ENCODE measurements at regions not wholly inside any gene's neighbourhood (a gene's known extent, or its start where the extent isn't known, plus 50 kb on each side); places are given as distances from the start of the nearest gene placed in this dataset.

- no peak overlapping the region for H3K27ac ChIP-seq
- TF ChIP-seq CTCF (IDR thresholded peaks at IDR 0.05): no peak
- no peak for TF ChIP-seq ZFX (IDR thresholded peaks at IDR 0.05; ENCODE audit: borderline replicate concordance)
Measured at GRCh38 chr5:38753776-38754175, 92.0 kb upstream of the OSMR start.

- no peak overlapping the region for H3K27ac ChIP-seq
- TF ChIP-seq CTCF (IDR thresholded peaks at IDR 0.05) (no peak), ZFX (IDR thresholded peaks at IDR 0.05; ENCODE audit: borderline replicate concordance) (no peak)
Measured at GRCh38 chr5:38755181-38755580, 90.6 kb upstream of the OSMR start.

- no peak for TF ChIP-seq ZFX (IDR thresholded peaks at IDR 0.05; ENCODE audit: borderline replicate concordance)
- no peak overlapping the region for H3K27ac ChIP-seq
Measured at GRCh38 chr5:38756068-38756467, 89.7 kb upstream of the OSMR start.

GRCh38 chr5:38757451-38758245 lies 88.2 kb upstream of the OSMR start:
- H3K27ac ChIP-seq: no peak overlapping the region
- TF ChIP-seq CTCF (IDR thresholded peaks at IDR 0.05) (no peak), ZFX (IDR thresholded peaks at IDR 0.05; ENCODE audit: borderline replicate concordance) (no peak)

GRCh38 chr5:38758774-38759600 lies 86.8 kb upstream of the OSMR start:
- no peak overlapping the region for H3K27ac ChIP-seq
- no peak for TF ChIP-seq CTCF (IDR thresholded peaks at IDR 0.05)
- no peak for TF ChIP-seq ZFX (IDR thresholded peaks at IDR 0.05; ENCODE audit: borderline replicate concordance)

GRCh38 chr5:38764937-38765391 lies 80.8 kb upstream of the OSMR start:
- H3K27ac ChIP-seq: no peak overlapping the region
- no peak for TF ChIP-seq ZFX (IDR thresholded peaks at IDR 0.05; ENCODE audit: borderline replicate concordance)
- no peak for TF ChIP-seq CTCF (IDR thresholded peaks at IDR 0.05)

- no peak overlapping the region for H3K27ac ChIP-seq
- TF ChIP-seq CTCF (IDR thresholded peaks at IDR 0.05): no peak
- TF ChIP-seq ZFX (IDR thresholded peaks at IDR 0.05; ENCODE audit: borderline replicate concordance): no peak
Measured at GRCh38 chr5:38765399-38765861, 80.4 kb upstream of the OSMR start.
